DOHH2 (cell line): ENCODE measurements at regions not wholly inside any gene's neighbourhood (a gene's known extent, or its start where the extent isn't known, plus 50 kb on each side); places are given as distances from the start of the nearest gene placed in this dataset.
"Not testable (repeated sequence)": the region's sequence is repeated elsewhere in the genome, so short reads cannot be mapped to it uniquely, and the experiment has no call there.

Experiments used
- H3F3A ChIP-seq: fragments of 200-600 bp; sonication (generic), shearing (Covaris generic); 2 replicates; pipeline ENCODE4 v1.6.0; 2016; ENCODE audit warnings: antibody characterized with exemption, mild to moderate bottlenecking; ENCODE audit not compliant: control insufficient read depth, insufficient read depth
- H3K27ac ChIP-seq: fragments of 200-600 bp; sonication (generic); 2 replicates; pipeline ENCODE4 v1.5.1; 2014; ENCODE audit warnings: low read depth, mild to moderate bottlenecking, low read length, moderate library complexity
- H3K27me3 ChIP-seq: fragments of 200-600 bp; sonication (generic); 2 replicates; pipeline ENCODE4 v1.6.1; 2014; ENCODE audit warnings: mild to moderate bottlenecking, low read length, mixed read lengths; ENCODE audit not compliant: control insufficient read depth
- H3K36me3 ChIP-seq: fragments of 200-600 bp; sonication (generic); 2 replicates; pipeline ENCODE4 v1.6.1; 2014; ENCODE audit warnings: mild to moderate bottlenecking, low read length, moderate library complexity, mixed read lengths; ENCODE audit not compliant: control insufficient read depth
- H3K4me1 ChIP-seq: fragments of 200-600 bp; sonication (generic); 2 replicates; pipeline ENCODE4 v1.6.1; 2014; ENCODE audit warnings: mild to moderate bottlenecking, low read length, mixed read lengths; ENCODE audit not compliant: control insufficient read depth
- H3K4me2 ChIP-seq: fragments of 200-600 bp; sonication (generic); 2 replicates; pipeline ENCODE4 v1.6.0; 2014; ENCODE audit warnings: mild to moderate bottlenecking, low read length, moderate library complexity
- H3K4me3 ChIP-seq: fragments of 200-600 bp; sonication (generic); 2 replicates; pipeline ENCODE4 v1.5.1; 2014; ENCODE audit warnings: mild to moderate bottlenecking, low read length, mixed read lengths
- H3K79me2 ChIP-seq: fragments of 200-600 bp; sonication (generic); 2 replicates; pipeline ENCODE4 v1.6.1; 2014; ENCODE audit warnings: mild to moderate bottlenecking, low read length, mixed read lengths; ENCODE audit not compliant: control insufficient read depth
- H3K9me2 ChIP-seq: fragments of 200-600 bp; sonication (generic); replicated peaks from 2 replicates; pipeline ENCODE4 v1.6.1; 2014; ENCODE audit warnings: mild to moderate bottlenecking, low read length, mixed read lengths; ENCODE audit not compliant: control insufficient read depth
- H3K9me3 ChIP-seq: fragments of 200-600 bp; sonication (generic); 2 replicates; pipeline ENCODE4 v1.6.1; 2014; ENCODE audit warnings: antibody characterized with exemption, low read length, mixed read lengths; ENCODE audit not compliant: control insufficient read depth, insufficient read depth
- H4K20me1 ChIP-seq: fragments of 200-600 bp; sonication (generic); 2 replicates; pipeline ENCODE4 v1.6.0; 2014; ENCODE audit warnings: low read depth, mild to moderate bottlenecking, antibody characterized with exemption, low read length, moderate library complexity; ENCODE audit not compliant: control insufficient read depth, insufficient read depth
- CTCF ChIP-seq: fragments of 200-600 bp; sonication (generic); IDR thresholded peaks from one replicate; pipeline ENCODE4 v1.5.1; 2014; ENCODE audit warnings: antibody characterized with exemption, mild to moderate bottlenecking, low read depth, low read length; ENCODE audit not compliant: poor library complexity, severe bottlenecking
- EZH2phosphoT487 ChIP-seq: fragments of 200-600 bp; sonication (generic); IDR thresholded peaks from 2 replicates; pipeline ENCODE4 v1.6.1; 2017; ENCODE audit warnings: borderline replicate concordance, mild to moderate bottlenecking, antibody characterized with exemption, low read length, moderate library complexity, mixed read lengths

DNA sequence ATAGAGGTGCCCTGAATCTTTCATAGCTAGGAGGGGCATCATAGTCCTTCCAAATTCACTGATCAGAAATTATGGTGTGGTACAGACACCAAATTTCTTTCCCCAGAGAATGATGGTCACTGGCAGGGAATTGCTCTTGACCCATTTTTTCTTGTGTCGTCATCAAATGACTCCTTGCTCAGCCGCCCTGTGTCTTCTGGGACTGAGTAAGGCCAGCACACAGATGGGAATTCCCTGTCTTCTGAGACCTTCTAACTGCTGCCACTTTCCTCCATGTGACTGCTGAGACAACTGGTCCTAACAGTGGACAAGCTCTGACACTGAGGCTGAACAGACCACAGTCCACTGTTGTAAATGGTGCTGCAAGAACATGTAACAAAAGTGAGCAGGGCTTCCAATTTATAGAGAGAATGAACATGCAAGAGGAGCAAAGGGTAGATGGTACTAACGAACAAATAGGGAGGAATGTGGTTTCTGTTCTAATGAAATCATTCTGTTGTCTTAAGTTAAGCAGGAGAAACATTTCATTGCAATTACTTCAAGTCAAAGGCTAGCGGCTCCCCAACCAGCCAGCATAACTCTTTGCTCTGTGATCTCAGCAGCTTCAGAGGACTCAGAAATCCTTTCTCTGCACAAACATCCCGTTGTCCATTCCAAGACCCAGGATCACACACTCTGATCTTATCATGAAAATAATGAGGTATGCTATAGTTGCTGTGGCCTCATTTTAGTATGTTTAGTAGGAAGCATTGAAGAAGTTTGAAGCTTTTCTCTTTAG lies 235.9 kb upstream of the PRSS1 start:
- TF ChIP-seq EZH2phosphoT487 (no peak), CTCF (no peak)
- no peaks in the 10 kb centered on the region for H3K4me1 ChIP-seq
- H3K4me3 ChIP-seq, result no peak overlapping the region
- H3K4me2 ChIP-seq, result no peak overlapping the region
- H4K20me1 ChIP-seq, result no peaks in the 10 kb centered on the region
- peaks cover 22% of the 10 kb centered on the region for H3K27me3 ChIP-seq
- no peaks in the 10 kb centered on the region for H3K79me2 ChIP-seq
- no peak overlapping the region for H3K27ac ChIP-seq
- H3K36me3 ChIP-seq, result no peaks in the 10 kb centered on the region
- no peaks in the 10 kb centered on the region for H3K9me3 ChIP-seq
- H3F3A ChIP-seq, result no peaks in the 10 kb centered on the region
- H3K9me2 ChIP-seq, result no peaks in the 10 kb centered on the region

DNA sequence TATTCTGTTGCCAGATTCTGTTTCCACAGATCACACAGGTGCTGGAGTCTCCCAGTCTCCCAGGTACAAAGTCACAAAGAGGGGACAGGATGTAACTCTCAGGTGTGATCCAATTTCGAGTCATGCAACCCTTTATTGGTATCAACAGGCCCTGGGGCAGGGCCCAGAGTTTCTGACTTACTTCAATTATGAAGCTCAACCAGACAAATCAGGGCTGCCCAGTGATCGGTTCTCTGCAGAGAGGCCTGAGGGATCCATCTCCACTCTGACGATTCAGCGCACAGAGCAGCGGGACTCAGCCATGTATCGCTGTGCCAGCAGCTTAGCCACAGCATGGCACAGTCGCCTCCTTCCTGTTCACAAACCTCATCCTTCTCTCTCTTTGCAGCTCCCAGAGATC lies 237.5 kb upstream of the PRSS1 start:
- H3K9me3 ChIP-seq, result no peaks in the 10 kb centered on the region
- H3K4me2 ChIP-seq, result no peak overlapping the region
- no peaks in the 10 kb centered on the region for H3F3A ChIP-seq
- H3K36me3 ChIP-seq, result no peaks in the 10 kb centered on the region
- TF ChIP-seq CTCF (no peak), EZH2phosphoT487 (no peak)
- H3K4me1 ChIP-seq, result no peaks in the 10 kb centered on the region
- H4K20me1 ChIP-seq, result no peaks in the 10 kb centered on the region
- peaks cover 25% of the 10 kb centered on the region for H3K27me3 ChIP-seq
- H3K9me2 ChIP-seq, result no peaks in the 10 kb centered on the region
- no peak overlapping the region for H3K27ac ChIP-seq
- no peak overlapping the region for H3K4me3 ChIP-seq
- H3K79me2 ChIP-seq, result no peaks in the 10 kb centered on the region

GRCh38 chr7:142511374-142511773 lies 237.9 kb upstream of the PRSS1 start:
- Histone ChIP-seq H3K9me2 (no peaks in the 10 kb centered on the region), H3K36me3 (no peaks in the 10 kb centered on the region), H3K4me3 (no peak overlapping the region), H3K79me2 (no peaks in the 10 kb centered on the region), H3F3A (no peaks in the 10 kb centered on the region), H3K27me3 (peaks cover 27% of the 10 kb centered on the region), H4K20me1 (no peaks in the 10 kb centered on the region), H3K9me3 (no peaks in the 10 kb centered on the region), H3K4me1 (no peaks in the 10 kb centered on the region), H3K4me2 (no peak overlapping the region), H3K27ac (no peak overlapping the region)
- TF ChIP-seq CTCF (no peak), EZH2phosphoT487 (no peak)

GRCh38 chr7:142509235-142509634 lies 240.0 kb upstream of the PRSS1 start:
- not testable (repeated sequence) for H3K36me3 ChIP-seq, H3K27ac ChIP-seq, H4K20me1 ChIP-seq, H3K4me1 ChIP-seq, H3K4me2 ChIP-seq, H3K4me3 ChIP-seq, H3K9me2 ChIP-seq, H3K79me2 ChIP-seq, H3F3A ChIP-seq, H3K9me3 ChIP-seq
- H3K27me3 ChIP-seq, result peaks cover 25% of the 10 kb centered on the region
